Ascending aorta (tissue), 2 donors: ENCODE measurements at regions not wholly inside any gene's neighbourhood (a gene's known extent, or its start where the extent isn't known, plus 50 kb on each side); places are given as distances from the start of the nearest gene placed in this dataset.

Source experiments
- DNase-seq, 2 donors: peaks; one replicate each; pipeline ENCODE4 v3.0.0-alpha.2; 2019; ENCODE audit warnings: low spot score in 2 of 2
- H3K27ac ChIP-seq, 2 donors: fragments of 200-600 bp; sonication (generic); one replicate each; pipeline ENCODE4 v1.5.1; 2016 to 2017; ENCODE audit warnings: mild to moderate bottlenecking in 1 of 2
- H3K27me3 ChIP-seq: fragments of 200-600 bp; sonication (generic); one replicate; pipeline ENCODE4 v1.5.1; 2017
- H3K36me3 ChIP-seq, 2 donors: fragments of 200-600 bp; sonication (generic); one replicate each; pipeline ENCODE4 v1.5.1; 2016
- H3K4me1 ChIP-seq, 2 donors: fragments of 200-600 bp; sonication (generic); one replicate each; pipeline ENCODE4 v1.5.1; 2016 to 2017; ENCODE audit warnings: mild to moderate bottlenecking in 1 of 2
- H3K4me3 ChIP-seq, 2 donors: fragments of 200-600 bp; sonication (generic); one replicate each; pipeline ENCODE4 v1.5.1; 2016 to 2017; ENCODE audit warnings: mild to moderate bottlenecking in 1 of 2
- H3K9me3 ChIP-seq, 2 donors: fragments of 200-600 bp; sonication (generic); one replicate each; pipeline ENCODE4 v1.5.1; 2016
- intact Hi-C: fragments of 100-400 bp; cut with DNase I; formaldehyde crosslinking; loops from one replicate; pipeline ENCODE4 v1.15.1; 2023
- TF ChIP-seq, protein P1 (sequence below), 3 experiments: fragments of 200-600 bp in 2 of 3; fragments of 450-650 bp in 1 of 3; sonication (generic) in 2 of 3; IDR thresholded peaks; one replicate each; pipeline ENCODE4 v1.5.1; 2016 to 2019; ENCODE audit warnings: antibody characterized with exemption in 3 of 3, mild to moderate bottlenecking in 1 of 3, moderate library complexity in 1 of 3

GRCh38 chr1:218674280-218674773 is 329.2 kb downstream of the TGFB2 start:
- Histone ChIP-seq H3K9me3 (no peaks in the 10 kb centered on the region), H3K4me1 (no peaks in the 10 kb centered on the region), H3K27ac (peak overlapping the region in 1 of 2 donors; percentile 19), H3K27me3 (no peaks in the 10 kb centered on the region), H3K4me3 (peak overlapping the region in 1 of 2 donors; percentile 16), H3K36me3 (no peaks in the 10 kb centered on the region)
- intact Hi-C loops: no loop called here
- TF ChIP-seq, protein P1, sequence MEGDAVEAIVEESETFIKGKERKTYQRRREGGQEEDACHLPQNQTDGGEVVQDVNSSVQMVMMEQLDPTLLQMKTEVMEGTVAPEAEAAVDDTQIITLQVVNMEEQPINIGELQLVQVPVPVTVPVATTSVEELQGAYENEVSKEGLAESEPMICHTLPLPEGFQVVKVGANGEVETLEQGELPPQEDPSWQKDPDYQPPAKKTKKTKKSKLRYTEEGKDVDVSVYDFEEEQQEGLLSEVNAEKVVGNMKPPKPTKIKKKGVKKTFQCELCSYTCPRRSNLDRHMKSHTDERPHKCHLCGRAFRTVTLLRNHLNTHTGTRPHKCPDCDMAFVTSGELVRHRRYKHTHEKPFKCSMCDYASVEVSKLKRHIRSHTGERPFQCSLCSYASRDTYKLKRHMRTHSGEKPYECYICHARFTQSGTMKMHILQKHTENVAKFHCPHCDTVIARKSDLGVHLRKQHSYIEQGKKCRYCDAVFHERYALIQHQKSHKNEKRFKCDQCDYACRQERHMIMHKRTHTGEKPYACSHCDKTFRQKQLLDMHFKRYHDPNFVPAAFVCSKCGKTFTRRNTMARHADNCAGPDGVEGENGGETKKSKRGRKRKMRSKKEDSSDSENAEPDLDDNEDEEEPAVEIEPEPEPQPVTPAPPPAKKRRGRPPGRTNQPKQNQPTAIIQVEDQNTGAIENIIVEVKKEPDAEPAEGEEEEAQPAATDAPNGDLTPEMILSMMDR (IDR thresholded peaks at IDR 0.05): peak in 1 of 3 experiments; percentile 7
- DNase-seq: no peak

GRCh38 chr1:218677026-218677425 is 331.9 kb downstream of the TGFB2 start:
- no peaks in the 10 kb centered on the region for H3K36me3 ChIP-seq
- no peak overlapping the region for H3K4me3 ChIP-seq
- intact Hi-C loops: no loop called here
- no peak overlapping the region for H3K27ac ChIP-seq
- H3K9me3 ChIP-seq: no peaks in the 10 kb centered on the region
- H3K27me3 ChIP-seq: no peaks in the 10 kb centered on the region
- no peak for DNase-seq
- H3K4me1 ChIP-seq: no peaks in the 10 kb centered on the region
- TF ChIP-seq, protein P1 (IDR thresholded peaks at IDR 0.05): no peak

- no peaks in the 10 kb centered on the region for H3K36me3 ChIP-seq
- no peaks in the 10 kb centered on the region for H3K9me3 ChIP-seq
- H3K27ac ChIP-seq: no peak overlapping the region
- TF ChIP-seq, protein P1 (IDR thresholded peaks at IDR 0.05): no peak
- no peak for DNase-seq
- no peak overlapping the region for H3K4me3 ChIP-seq
- no peaks in the 10 kb centered on the region for H3K4me1 ChIP-seq
- no peaks in the 10 kb centered on the region for H3K27me3 ChIP-seq
- intact Hi-C loops: no loop called here
Measured at GRCh38 chr1:218679391-218679790, 334.3 kb downstream of the TGFB2 start.

GRCh38 chr1:218679988-218680748 is 335.0 kb downstream of the TGFB2 start:
- TF ChIP-seq, protein P1 (IDR thresholded peaks at IDR 0.05): no peak
- no peak for DNase-seq
- no peak overlapping the region for H3K4me3 ChIP-seq
- intact Hi-C loops: no loop called here
- no peak overlapping the region for H3K27ac ChIP-seq
- H3K9me3 ChIP-seq: no peaks in the 10 kb centered on the region
- no peaks in the 10 kb centered on the region for H3K27me3 ChIP-seq
- H3K36me3 ChIP-seq: no peaks in the 10 kb centered on the region
- no peaks in the 10 kb centered on the region for H3K4me1 ChIP-seq

DNA sequence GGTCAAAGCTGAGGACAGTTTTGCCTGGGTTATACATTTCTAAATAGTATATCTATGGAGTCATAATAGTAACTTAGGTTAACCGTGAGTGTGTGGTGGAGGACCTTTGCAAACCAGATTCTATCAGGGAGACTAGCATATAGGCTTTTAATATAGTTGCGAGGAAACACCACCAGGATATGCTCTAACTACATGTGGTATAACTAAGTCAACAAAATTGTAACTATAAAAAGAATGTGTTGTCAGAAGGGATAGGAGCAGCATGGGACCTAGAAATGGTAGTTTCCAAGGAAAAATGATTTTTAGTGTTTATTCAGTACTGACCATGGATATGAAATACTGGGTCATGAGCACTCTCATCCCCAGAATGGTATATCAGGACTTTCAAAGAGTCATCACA is 338.1 kb downstream of the TGFB2 start:
- no peaks in the 10 kb centered on the region for H3K27me3 ChIP-seq
- no peak overlapping the region for H3K27ac ChIP-seq
- H3K36me3 ChIP-seq: no peaks in the 10 kb centered on the region

More for the DNA sequence above, 338.1 kb downstream of the TGFB2 start:
- TF ChIP-seq, protein P1 (IDR thresholded peaks at IDR 0.05): no peak
- intact Hi-C loops: no loop called here
- no peak for DNase-seq
- Histone ChIP-seq H3K9me3 (no peaks in the 10 kb centered on the region), H3K4me1 (no peaks in the 10 kb centered on the region), H3K4me3 (no peak overlapping the region)
